ENCODE measurements at regions not wholly inside any gene's neighbourhood (a gene's known extent, or its start where the extent isn't known, plus 50 kb on each side); places are given as distances from the start of the nearest gene placed in this dataset.

GRCh38 chr11:82610671-82611070 lies 123.0 kb downstream of the FAM181B start:
- Mint-ChIP-seq H3K36me3 (ENCODE audit: insufficient read depth) (no peaks in the 10 kb centered on the region), H3K9me3 (ENCODE audit: low read depth) (no peaks in the 10 kb centered on the region), H3K4me1 (ENCODE audit: low read depth) (no peaks in the 10 kb centered on the region), H3K27ac (no peak overlapping the region), H3K27me3 (peaks cover 31% of the 10 kb centered on the region), H3K4me3 (ENCODE audit: low read depth) (no peak overlapping the region)
- DNase-seq (ENCODE audit: low spot score, unreplicated experiment), result no peak
- TF ChIP-seq CTCF (IDR thresholded peaks at IDR 0.05; ENCODE audit: unreplicated experiment), result no peak

- no peak for DNase-seq (ENCODE audit: low spot score, unreplicated experiment)
- H3K36me3 Mint-ChIP-seq (ENCODE audit: insufficient read depth), result no peaks in the 10 kb centered on the region
- TF ChIP-seq CTCF (IDR thresholded peaks at IDR 0.05; ENCODE audit: unreplicated experiment), result no peak
- peaks cover 6% of the 10 kb centered on the region for H3K4me1 Mint-ChIP-seq (ENCODE audit: low read depth)
- H3K4me3 Mint-ChIP-seq (ENCODE audit: low read depth), result no peak overlapping the region
- peaks cover 35% of the 10 kb centered on the region for H3K27me3 Mint-ChIP-seq
- H3K9me3 Mint-ChIP-seq (ENCODE audit: low read depth), result no peaks in the 10 kb centered on the region
- no peak overlapping the region for H3K27ac Mint-ChIP-seq
These were observed 126.9 kb downstream of the FAM181B start for GRCh38 chr11:82606738-82607137.

GRCh38 chr11:82601711-82602110 lies 132.0 kb downstream of the FAM181B start:
- Mint-ChIP-seq H3K9me3 (ENCODE audit: low read depth) (no peaks in the 10 kb centered on the region), H3K36me3 (ENCODE audit: insufficient read depth) (no peaks in the 10 kb centered on the region), H3K4me1 (ENCODE audit: low read depth) (peaks cover 13% of the 10 kb centered on the region), H3K27me3 (peaks cover 17% of the 10 kb centered on the region), H3K27ac (no peak overlapping the region), H3K4me3 (ENCODE audit: low read depth) (no peak overlapping the region)
- DNase-seq (ENCODE audit: low spot score, unreplicated experiment), result no peak
- no peak for TF ChIP-seq CTCF (IDR thresholded peaks at IDR 0.05; ENCODE audit: unreplicated experiment)

- H3K36me3 Mint-ChIP-seq (ENCODE audit: insufficient read depth), result no peaks in the 10 kb centered on the region
- peaks cover 13% of the 10 kb centered on the region for H3K4me1 Mint-ChIP-seq (ENCODE audit: low read depth)
These were observed 133.8 kb downstream of the FAM181B start for GRCh38 chr11:82599836-82600235.

GRCh38 chr11:82586581-82586980 lies 147.1 kb downstream of the FAM181B start:
- Mint-ChIP-seq H3K27ac (no peak overlapping the region), H3K4me1 (ENCODE audit: low read depth) (peaks cover 4% of the 10 kb centered on the region), H3K27me3 (no peaks in the 10 kb centered on the region), H3K4me3 (ENCODE audit: low read depth) (no peak overlapping the region), H3K9me3 (ENCODE audit: low read depth) (no peaks in the 10 kb centered on the region), H3K36me3 (ENCODE audit: insufficient read depth) (no peaks in the 10 kb centered on the region)
- TF ChIP-seq CTCF (IDR thresholded peaks at IDR 0.05; ENCODE audit: unreplicated experiment), result no peak
- DNase-seq (ENCODE audit: low spot score, unreplicated experiment), result no peak

More at GRCh38 chr11:82599836-82600235, 133.8 kb downstream of the FAM181B start:
- Mint-ChIP-seq H3K27me3 (peaks cover 11% of the 10 kb centered on the region), H3K27ac (no peak overlapping the region), H3K4me3 (ENCODE audit: low read depth) (no peak overlapping the region), H3K9me3 (ENCODE audit: low read depth) (no peaks in the 10 kb centered on the region)
- no peak for TF ChIP-seq CTCF (IDR thresholded peaks at IDR 0.05; ENCODE audit: unreplicated experiment)
- DNase-seq (ENCODE audit: low spot score, unreplicated experiment), result no peak

All from progenitor cell of endocrine pancreas (in vitro differentiated cells).